ENCODE measurements at regions not wholly inside any gene's neighbourhood (a gene's known extent, or its start where the extent isn't known, plus 50 kb on each side); places are given as distances from the start of the nearest gene placed in this dataset.
"Not testable (repeated sequence)": the region's sequence is repeated elsewhere in the genome, so short reads cannot be mapped to it uniquely, and the experiment has no call there.

GRCh38 chr10:118882741-118883140, 128.0 kb upstream of the CACUL1 start:
- no peak overlapping the region for H3K4me3 ChIP-seq (replicated peaks; ENCODE audit: insufficient read depth, low read length)
- H3K27ac ChIP-seq (replicated peaks): no peak overlapping the region
- H3K27me3 ChIP-seq (ENCODE audit: insufficient read depth, poor library complexity, severe bottlenecking): peaks cover 5% of the 10 kb centered on the region
- no peak for DNase-seq (ENCODE audit: low read depth in 1 of 2, low spot score in 1 of 2)
- TF ChIP-seq CTCF (IDR thresholded peaks at IDR 0.05; ENCODE audit: insufficient read depth, low read length): no peak
- TF ChIP-seq GABPA (IDR thresholded peaks at IDR 0.05; ENCODE audit: low read depth): no peak
- no peak for TF ChIP-seq REST (IDR thresholded peaks at IDR 0.05; ENCODE audit: insufficient replicate concordance, low read depth)
- no peak for TF ChIP-seq SPI1 (IDR thresholded peaks at IDR 0.05; ENCODE audit: borderline replicate concordance, low read depth)
- no peak for TF ChIP-seq POLR2AphosphoS5 (IDR thresholded peaks at IDR 0.05; ENCODE audit: low read depth)

GRCh38 chr10:118892255-118892654, 137.3 kb upstream of the NANOS1 start:
- no peak for TF ChIP-seq SPI1 (IDR thresholded peaks at IDR 0.05; ENCODE audit: borderline replicate concordance, low read depth)
- TF ChIP-seq POLR2AphosphoS5 (IDR thresholded peaks at IDR 0.05; ENCODE audit: low read depth): no peak
- no peak for TF ChIP-seq CTCF (IDR thresholded peaks at IDR 0.05; ENCODE audit: insufficient read depth, low read length)
- no peak for TF ChIP-seq REST (IDR thresholded peaks at IDR 0.05; ENCODE audit: insufficient replicate concordance, low read depth)
- TF ChIP-seq GABPA (IDR thresholded peaks at IDR 0.05; ENCODE audit: low read depth): no peak
- Histone ChIP-seq H3K27me3 (ENCODE audit: insufficient read depth, poor library complexity, severe bottlenecking) (no peaks in the 10 kb centered on the region), H3K27ac (replicated peaks) (no peak overlapping the region), H3K4me3 (replicated peaks; ENCODE audit: insufficient read depth, low read length) (no peak overlapping the region)
- DNase-seq (ENCODE audit: low read depth in 1 of 2, low spot score in 1 of 2): no peak

DNA sequence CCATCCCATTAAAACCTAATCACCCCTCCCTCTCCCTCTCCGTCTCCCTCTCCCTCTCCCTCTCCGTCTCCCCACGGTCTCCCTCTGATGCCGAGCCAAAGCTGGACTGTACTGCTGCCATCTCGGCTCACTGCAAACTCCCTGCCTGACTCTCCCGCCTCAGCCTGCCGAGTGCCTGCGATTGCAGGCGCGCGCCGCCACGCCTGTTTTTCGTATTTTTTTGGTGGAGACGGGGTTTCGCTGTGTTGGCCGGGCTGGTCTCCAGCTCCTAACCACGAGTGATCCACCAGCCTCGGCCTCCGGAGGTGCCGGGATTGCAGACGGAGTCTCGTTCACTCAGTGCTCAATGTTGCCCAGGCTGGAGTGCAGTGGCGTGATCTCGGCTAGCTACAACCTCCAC, 134.6 kb upstream of the NANOS1 start:
- not testable (repeated sequence) for DNase-seq (ENCODE audit: low read depth in 1 of 2, low spot score in 1 of 2); H3K4me3 ChIP-seq (replicated peaks; ENCODE audit: insufficient read depth, low read length); H3K27me3 ChIP-seq (ENCODE audit: insufficient read depth, poor library complexity, severe bottlenecking); H3K27ac ChIP-seq (replicated peaks)

GRCh38 chr10:118900617-118901016, 128.9 kb upstream of the NANOS1 start:
- TF ChIP-seq SPI1 (IDR thresholded peaks at IDR 0.05; ENCODE audit: borderline replicate concordance, low read depth) (no peak), GABPA (IDR thresholded peaks at IDR 0.05; ENCODE audit: low read depth) (no peak), POLR2AphosphoS5 (IDR thresholded peaks at IDR 0.05; ENCODE audit: low read depth) (no peak), CTCF (IDR thresholded peaks at IDR 0.05; ENCODE audit: insufficient read depth, low read length) (no peak), REST (IDR thresholded peaks at IDR 0.05; ENCODE audit: insufficient replicate concordance, low read depth) (no peak)
- DNase-seq (ENCODE audit: low read depth in 1 of 2, low spot score in 1 of 2): no peak
- Histone ChIP-seq H3K27me3 (ENCODE audit: insufficient read depth, poor library complexity, severe bottlenecking) (no peaks in the 10 kb centered on the region), H3K27ac (replicated peaks) (no peak overlapping the region), H3K4me3 (replicated peaks; ENCODE audit: insufficient read depth, low read length) (no peak overlapping the region)
